Suprapubic skin (tissue), 4 donors: ENCODE measurements at regions not wholly inside any gene's neighbourhood (a gene's known extent, or its start where the extent isn't known, plus 50 kb on each side); places are given as distances from the start of the nearest gene placed in this dataset.

Experiments
- EP300 ChIP-seq: sonication (generic); formaldehyde crosslinking; IDR thresholded peaks from one replicate; pipeline ENCODE4 v1.6.1; 2017; ENCODE audit warnings: antibody characterized with exemption
- POLR2A ChIP-seq, 2 donors: fragments of 450-650 bp; IDR thresholded peaks; one replicate each; pipeline ENCODE4 v1.6.1; 2017; ENCODE audit warnings: antibody characterized with exemption in 2 of 2, mild to moderate bottlenecking in 2 of 2, moderate library complexity in 2 of 2
- POLR2AphosphoS5 ChIP-seq, 3 donors: sonication (generic); formaldehyde crosslinking; IDR thresholded peaks; one replicate each; pipeline ENCODE4 v1.6.1; 2017; ENCODE audit warnings: antibody characterized with exemption in 3 of 3

- no peak for TF ChIP-seq EP300
- no peak for TF ChIP-seq POLR2A (IDR thresholded peaks at IDR 0.05)
- TF ChIP-seq POLR2AphosphoS5 (IDR thresholded peaks at IDR 0.05) = no peak
Observed at GRCh38 chr5:120164037-120164436, 300.1 kb upstream of the PRR16 start.
